ENCODE measurements at regions not wholly inside any gene's neighbourhood (a gene's known extent, or its start where the extent isn't known, plus 50 kb on each side); places are given as distances from the start of the nearest gene placed in this dataset.

DNA sequence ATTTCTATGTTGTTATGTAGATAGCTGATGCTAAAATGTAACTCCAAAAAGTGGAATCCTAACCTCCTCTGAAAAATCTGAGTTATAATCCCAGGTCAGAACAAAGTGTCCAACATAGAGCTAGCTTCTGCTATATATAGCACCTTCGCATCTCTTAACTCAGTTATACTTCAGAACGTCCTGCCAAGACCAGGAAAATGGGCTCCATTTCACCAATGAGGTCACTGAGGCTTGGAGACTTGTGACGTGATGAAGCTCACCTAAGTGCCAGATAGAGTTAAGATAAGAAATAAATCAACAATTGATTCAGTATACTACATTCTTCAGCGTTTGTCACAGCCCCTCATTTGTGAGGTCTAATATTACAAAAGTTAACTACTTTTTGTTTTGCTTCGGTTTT is 88.8 kb downstream of the KCTD12 start:
- Histone ChIP-seq H3K4me1 (no peaks in the 10 kb centered on the region), H3K4me3 (no peak overlapping the region), H3K27ac (no peak overlapping the region), H3K9me3 (no peaks in the 10 kb centered on the region), H3K36me3 (no peaks in the 10 kb centered on the region), H3K27me3 (no peaks in the 10 kb centered on the region)
- no peak for DNase-seq
- no peak for TF ChIP-seq POLR2A (IDR thresholded peaks at IDR 0.05)
- TF ChIP-seq, protein P1, sequence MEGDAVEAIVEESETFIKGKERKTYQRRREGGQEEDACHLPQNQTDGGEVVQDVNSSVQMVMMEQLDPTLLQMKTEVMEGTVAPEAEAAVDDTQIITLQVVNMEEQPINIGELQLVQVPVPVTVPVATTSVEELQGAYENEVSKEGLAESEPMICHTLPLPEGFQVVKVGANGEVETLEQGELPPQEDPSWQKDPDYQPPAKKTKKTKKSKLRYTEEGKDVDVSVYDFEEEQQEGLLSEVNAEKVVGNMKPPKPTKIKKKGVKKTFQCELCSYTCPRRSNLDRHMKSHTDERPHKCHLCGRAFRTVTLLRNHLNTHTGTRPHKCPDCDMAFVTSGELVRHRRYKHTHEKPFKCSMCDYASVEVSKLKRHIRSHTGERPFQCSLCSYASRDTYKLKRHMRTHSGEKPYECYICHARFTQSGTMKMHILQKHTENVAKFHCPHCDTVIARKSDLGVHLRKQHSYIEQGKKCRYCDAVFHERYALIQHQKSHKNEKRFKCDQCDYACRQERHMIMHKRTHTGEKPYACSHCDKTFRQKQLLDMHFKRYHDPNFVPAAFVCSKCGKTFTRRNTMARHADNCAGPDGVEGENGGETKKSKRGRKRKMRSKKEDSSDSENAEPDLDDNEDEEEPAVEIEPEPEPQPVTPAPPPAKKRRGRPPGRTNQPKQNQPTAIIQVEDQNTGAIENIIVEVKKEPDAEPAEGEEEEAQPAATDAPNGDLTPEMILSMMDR (IDR thresholded peaks at IDR 0.05), result no peak
- intact Hi-C loops (cut with DNase I; ENCODE audit: low total_unique reads), result no loop called here

DNA sequence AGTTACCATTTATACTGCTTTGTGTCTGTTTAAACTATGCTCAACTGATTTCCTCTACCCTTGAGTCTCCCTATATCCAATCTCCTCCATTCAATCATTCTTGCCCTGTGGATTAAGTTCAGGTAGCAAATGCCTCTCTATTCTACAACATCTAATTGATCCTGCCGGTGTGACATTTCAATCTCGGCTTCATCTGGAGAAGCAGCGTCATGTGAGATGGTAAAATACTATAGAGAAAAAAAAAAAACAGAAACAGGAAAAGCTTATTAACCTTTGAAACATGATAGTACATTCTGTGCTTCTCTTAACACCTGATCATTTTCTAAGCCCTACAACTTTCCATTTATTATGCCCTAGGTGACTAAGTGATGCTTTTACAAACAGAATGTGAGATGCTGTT is 89.4 kb downstream of the KCTD12 start:
- no peaks in the 10 kb centered on the region for H3K36me3 ChIP-seq
- intact Hi-C loops (cut with DNase I; ENCODE audit: low total_unique reads), result no loop called here
- H3K4me1 ChIP-seq, result no peaks in the 10 kb centered on the region
- H3K27ac ChIP-seq, result no peak overlapping the region
- H3K9me3 ChIP-seq, result no peaks in the 10 kb centered on the region
- TF ChIP-seq POLR2A (IDR thresholded peaks at IDR 0.05), result no peak
- TF ChIP-seq, protein P1 (IDR thresholded peaks at IDR 0.05), result no peak
- no peak overlapping the region for H3K4me3 ChIP-seq
- H3K27me3 ChIP-seq, result no peaks in the 10 kb centered on the region
- DNase-seq, result no peak

DNA sequence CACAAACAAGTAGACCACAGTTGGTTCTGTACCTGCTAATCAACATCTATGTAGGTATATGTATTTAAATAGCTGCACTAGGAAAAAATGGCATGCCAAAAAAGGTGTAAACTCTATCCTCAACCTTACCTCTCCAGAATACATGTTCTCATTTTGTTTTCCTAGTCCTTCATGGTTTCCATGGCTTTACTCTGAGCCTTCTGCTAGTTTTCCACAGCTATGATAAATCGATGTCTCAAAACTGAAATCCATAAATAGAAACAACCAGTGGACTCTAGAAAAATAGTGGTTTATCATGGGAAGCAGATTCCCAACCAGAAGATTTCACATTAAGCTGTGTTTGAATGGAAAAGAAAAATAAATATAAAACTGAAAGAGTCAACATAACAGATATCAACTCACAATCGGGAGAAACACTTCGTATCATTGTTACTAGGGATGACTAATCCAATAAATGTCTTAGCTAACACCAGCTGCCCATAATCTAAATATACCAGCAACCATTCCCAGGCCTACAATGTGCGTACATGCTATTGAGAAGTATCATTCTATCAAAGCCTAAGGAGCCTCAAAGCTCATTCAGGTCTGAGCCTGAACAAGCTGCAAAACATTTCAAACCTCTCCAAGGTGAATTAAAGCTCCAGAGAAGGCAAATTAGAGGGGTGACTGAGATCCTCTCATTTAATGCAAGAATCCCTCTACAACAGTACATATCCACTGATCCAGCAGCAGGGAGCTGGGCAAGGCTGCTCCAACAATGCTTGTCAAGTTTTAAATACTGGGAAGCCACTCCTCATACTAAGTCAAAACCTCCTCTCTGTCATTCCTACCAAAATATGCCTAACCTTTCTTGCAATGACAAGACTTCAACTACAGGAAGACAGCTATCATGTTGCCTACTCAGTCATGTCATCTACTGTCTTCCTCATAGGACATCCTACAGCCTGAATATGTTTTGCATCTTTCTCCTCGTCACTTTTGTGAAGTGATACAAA is 90.2 kb downstream of the KCTD12 start:
- Histone ChIP-seq H3K9me3 (no peaks in the 10 kb centered on the region), H3K4me1 (no peaks in the 10 kb centered on the region), H3K36me3 (no peaks in the 10 kb centered on the region), H3K27ac (no peak overlapping the region), H3K4me3 (no peak overlapping the region), H3K27me3 (no peaks in the 10 kb centered on the region)
- TF ChIP-seq POLR2A (IDR thresholded peaks at IDR 0.05), result no peak
- TF ChIP-seq, protein P1 (IDR thresholded peaks at IDR 0.05), result no peak
- no peak for DNase-seq
- intact Hi-C loops (cut with DNase I; ENCODE audit: low total_unique reads), result no loop called here

DNA sequence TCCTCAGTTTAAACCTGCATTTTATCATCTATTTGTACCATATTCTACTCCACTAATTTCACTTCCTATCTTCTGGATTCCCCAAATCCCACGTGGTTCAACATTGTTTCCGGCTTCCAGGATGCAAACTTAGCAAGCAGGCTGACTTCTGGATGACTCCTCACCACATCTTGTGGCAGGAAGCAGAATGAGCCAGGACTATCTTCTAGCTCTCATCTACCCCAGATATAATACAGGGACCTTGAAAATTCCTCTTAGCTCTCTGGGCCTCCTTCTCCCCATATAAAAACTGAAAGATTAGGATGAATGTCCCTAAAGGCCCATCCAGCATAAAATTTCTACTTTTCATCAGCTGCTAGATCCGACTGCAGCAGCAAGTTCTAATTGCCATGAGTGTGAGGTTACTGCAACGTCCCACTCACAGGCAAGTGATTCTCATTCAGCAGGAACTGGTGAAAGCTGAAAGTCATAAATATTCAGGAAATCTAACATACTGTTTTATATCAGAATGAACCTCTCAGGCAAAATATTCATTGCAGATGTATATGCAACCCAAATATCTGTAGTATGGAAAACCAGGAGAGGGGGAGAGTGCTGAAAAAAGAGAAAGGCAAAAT is 93.4 kb downstream of the KCTD12 start:
- Histone ChIP-seq H3K36me3 (no peaks in the 10 kb centered on the region), H3K9me3 (no peaks in the 10 kb centered on the region), H3K4me1 (peaks cover 3% of the 10 kb centered on the region in 2 donors), H3K4me3 (no peak overlapping the region), H3K27ac (peak overlapping the region; percentile 23 to 52), H3K27me3 (no peaks in the 10 kb centered on the region)
- intact Hi-C loops (cut with DNase I; ENCODE audit: low total_unique reads), result no loop called here
- peak; percentile 27 to 28 for DNase-seq
- TF ChIP-seq POLR2A (IDR thresholded peaks at IDR 0.05), result no peak
- TF ChIP-seq, protein P1 (IDR thresholded peaks at IDR 0.05), result no peak
